Parathyroid adenoma (tissue), 2 donors: ENCODE measurements at regions not wholly inside any gene's neighbourhood (a gene's known extent, or its start where the extent isn't known, plus 50 kb on each side); places are given as distances from the start of the nearest gene placed in this dataset.

Source experiments
- H2AFZ ChIP-seq: fragments of 300-600 bp; sonication (generic); one replicate; pipeline ENCODE4 v1.7.0; 2017; ENCODE audit warnings: antibody characterized with exemption, mild to moderate bottlenecking
- H3K27ac ChIP-seq: fragments of 300-600 bp; sonication (generic); one replicate; pipeline ENCODE4 v1.7.0; 2017
- H3K27me3 ChIP-seq: fragments of 300-600 bp; sonication (generic); one replicate; pipeline ENCODE4 v1.7.0; 2017; ENCODE audit warnings: low read length; ENCODE audit not compliant: control insufficient read depth, insufficient read depth
- H3K36me3 ChIP-seq: fragments of 300-600 bp; sonication (generic); one replicate; pipeline ENCODE4 v1.7.0; 2017; ENCODE audit warnings: low read length; ENCODE audit not compliant: control insufficient read depth, insufficient read depth
- H3K4me1 ChIP-seq: fragments of 300-600 bp; sonication (generic); one replicate; pipeline ENCODE4 v1.7.0; 2017; ENCODE audit warnings: control low read depth
- H3K4me2 ChIP-seq: fragments of 300-600 bp; sonication (generic); one replicate; pipeline ENCODE4 v1.7.0; 2017; ENCODE audit warnings: low read length
- H3K4me3 ChIP-seq: fragments of 300-600 bp; sonication (generic); one replicate; pipeline ENCODE4 v1.7.0; 2017; ENCODE audit warnings: low read depth, low read length
- H3K79me2 ChIP-seq: fragments of 300-600 bp; sonication (generic); one replicate; pipeline ENCODE4 v1.7.0; 2017; ENCODE audit warnings: control low read depth
- H3K9ac ChIP-seq: fragments of 300-600 bp; sonication (generic); one replicate; pipeline ENCODE4 v1.7.0; 2017; ENCODE audit warnings: mild to moderate bottlenecking
- H3K9me3 ChIP-seq: fragments of 300-600 bp; sonication (generic); one replicate; pipeline ENCODE4 v1.7.0; 2017; ENCODE audit warnings: low read length; ENCODE audit not compliant: control insufficient read depth
- CTCF ChIP-seq: fragments of 300-600 bp; sonication (generic); IDR thresholded peaks from one replicate; pipeline ENCODE4 v1.7.0; 2017; ENCODE audit warnings: antibody characterized with exemption, mild to moderate bottlenecking
- donor health status: primary hyperparathyroidism.

- Histone ChIP-seq H3K9me3 (no peaks in the 10 kb centered on the region), H3K79me2 (no peaks in the 10 kb centered on the region), H3K4me3 (no peak overlapping the region), H3K4me2 (no peak overlapping the region), H3K9ac (no peak overlapping the region), H3K4me1 (no peaks in the 10 kb centered on the region), H2AFZ (no peak overlapping the region), H3K36me3 (no peaks in the 10 kb centered on the region), H3K27ac (no peak overlapping the region), H3K27me3 (no peaks in the 10 kb centered on the region)
- TF ChIP-seq CTCF = no peak
Observed at GRCh38 chr5:5784101-5784500, 361.6 kb downstream of the ICE1 start.

- no peak overlapping the region for H3K4me3 ChIP-seq
- H3K79me2 ChIP-seq = no peaks in the 10 kb centered on the region
- H3K4me1 ChIP-seq = no peaks in the 10 kb centered on the region
- no peaks in the 10 kb centered on the region for H3K27me3 ChIP-seq
- TF ChIP-seq CTCF = no peak
- no peak overlapping the region for H3K4me2 ChIP-seq
- H3K9me3 ChIP-seq = no peaks in the 10 kb centered on the region
- H3K27ac ChIP-seq = no peak overlapping the region
- no peaks in the 10 kb centered on the region for H3K36me3 ChIP-seq
- no peak overlapping the region for H3K9ac ChIP-seq
- H2AFZ ChIP-seq = no peak overlapping the region
Observed at GRCh38 chr5:5783021-5783420, 360.5 kb downstream of the ICE1 start.

- Histone ChIP-seq H3K4me1 (no peaks in the 10 kb centered on the region), H3K9me3 (no peaks in the 10 kb centered on the region), H3K79me2 (no peaks in the 10 kb centered on the region), H3K27ac (no peak overlapping the region), H3K36me3 (no peaks in the 10 kb centered on the region), H2AFZ (no peak overlapping the region), H3K4me3 (no peak overlapping the region), H3K27me3 (no peaks in the 10 kb centered on the region), H3K4me2 (no peak overlapping the region), H3K9ac (no peak overlapping the region)
- TF ChIP-seq CTCF = no peak
Observed at GRCh38 chr5:5782402-5782801, 359.9 kb downstream of the ICE1 start.

GRCh38 chr5:5781335-5781734, 358.9 kb downstream of the ICE1 start:
- no peak overlapping the region for H2AFZ ChIP-seq
- no peak overlapping the region for H3K4me2 ChIP-seq
- H3K27me3 ChIP-seq = no peaks in the 10 kb centered on the region
- H3K79me2 ChIP-seq = no peaks in the 10 kb centered on the region
- H3K4me1 ChIP-seq = no peaks in the 10 kb centered on the region
- H3K36me3 ChIP-seq = no peaks in the 10 kb centered on the region
- TF ChIP-seq CTCF = no peak
- no peak overlapping the region for H3K4me3 ChIP-seq
- H3K9ac ChIP-seq = no peak overlapping the region
- H3K27ac ChIP-seq = no peak overlapping the region
- H3K9me3 ChIP-seq = no peaks in the 10 kb centered on the region

GRCh38 chr5:5780253-5780652, 357.8 kb downstream of the ICE1 start:
- H2AFZ ChIP-seq = no peak overlapping the region
- H3K36me3 ChIP-seq = no peaks in the 10 kb centered on the region
- no peak for TF ChIP-seq CTCF
- H3K4me1 ChIP-seq = no peaks in the 10 kb centered on the region
- H3K9ac ChIP-seq = no peak overlapping the region
- no peaks in the 10 kb centered on the region for H3K79me2 ChIP-seq
- H3K27ac ChIP-seq = no peak overlapping the region
- H3K27me3 ChIP-seq = no peaks in the 10 kb centered on the region
- no peaks in the 10 kb centered on the region for H3K9me3 ChIP-seq
- no peak overlapping the region for H3K4me2 ChIP-seq
- H3K4me3 ChIP-seq = no peak overlapping the region
